H9 (cell line): ENCODE measurements at regions not wholly inside any gene's neighbourhood (a gene's known extent, or its start where the extent isn't known, plus 50 kb on each side); places are given as distances from the start of the nearest gene placed in this dataset.

Experiments used
- DNase-seq: peaks from one replicate; pipeline ENCODE4 v3.0.0-alpha.2; 2017
- H2AFZ ChIP-seq: one replicate; pipeline ENCODE4 v1.6.1; 2013; ENCODE audit warnings: mild to moderate bottlenecking, low read length, control low read depth, moderate library complexity
- H2AK5ac ChIP-seq: 2 replicates; pipeline ENCODE4 v1.6.1; 2013; ENCODE audit warnings: low read length, control low read depth, mixed read lengths; ENCODE audit not compliant: insufficient read length
- H2BK120ac ChIP-seq: one replicate; pipeline ENCODE4 v1.6.1; 2013; ENCODE audit warnings: low read depth, mild to moderate bottlenecking, low read length, control low read depth, inconsistent platforms; ENCODE audit not compliant: poor library complexity, severe bottlenecking
- H2BK12ac ChIP-seq: 2 replicates; pipeline ENCODE4 v1.6.1; 2013; ENCODE audit warnings: low read length, control low read depth, mixed read lengths, low read depth; ENCODE audit not compliant: insufficient read length
- H2BK15ac ChIP-seq: 2 replicates; pipeline ENCODE4 v1.6.1; 2013; ENCODE audit warnings: low read depth, low read length, control low read depth
- H2BK20ac ChIP-seq: one replicate; pipeline ENCODE4 v1.6.1; 2013; ENCODE audit warnings: low read depth, mild to moderate bottlenecking, low read length, control low read depth, inconsistent platforms; ENCODE audit not compliant: poor library complexity, severe bottlenecking
- H2BK5ac ChIP-seq: 2 replicates; pipeline ENCODE4 v1.6.1; 2013; ENCODE audit warnings: low read length, control low read depth, mixed read lengths; ENCODE audit not compliant: insufficient read length
- H3K14ac ChIP-seq: 2 replicates; pipeline ENCODE4 v1.6.1; 2013; ENCODE audit warnings: low read length, control low read depth; ENCODE audit not compliant: insufficient read depth
- H3K18ac ChIP-seq: 2 replicates; pipeline ENCODE4 v1.6.1; 2013; ENCODE audit warnings: low read depth, mild to moderate bottlenecking, mixed read lengths, low read length, control low read depth; ENCODE audit not compliant: insufficient read length
- H3K23ac ChIP-seq: 2 replicates; pipeline ENCODE4 v1.6.1; 2013; ENCODE audit warnings: low read length, control low read depth, mixed read lengths, low read depth; ENCODE audit not compliant: insufficient read length
- H3K23me2 ChIP-seq: 2 replicates; pipeline ENCODE4 v1.6.1; 2013; ENCODE audit warnings: low read depth, mild to moderate bottlenecking, mixed read lengths, low read length, control low read depth; ENCODE audit not compliant: insufficient read length, poor library complexity, severe bottlenecking
- H3K27ac ChIP-seq: 2 replicates; pipeline ENCODE4 v1.5.1; 2013; ENCODE audit warnings: low read length, control low read depth, mixed read lengths, low read depth; ENCODE audit not compliant: insufficient read length
- H3K27me3 ChIP-seq: 2 replicates; pipeline ENCODE4 v1.6.1; 2013; ENCODE audit warnings: low read length, control low read depth, inconsistent platforms; ENCODE audit not compliant: insufficient read depth
- H3K4ac ChIP-seq: 2 replicates; pipeline ENCODE4 v1.6.1; 2013; ENCODE audit warnings: low read depth, mild to moderate bottlenecking, control low read depth, inconsistent platforms, low read length, moderate library complexity
- H3K4me1 ChIP-seq: 2 replicates; pipeline ENCODE4 v1.6.1; 2013; ENCODE audit warnings: low read length, control low read depth, inconsistent platforms; ENCODE audit not compliant: insufficient read depth
- H3K4me2 ChIP-seq: 2 replicates; pipeline ENCODE4 v1.6.1; 2013; ENCODE audit warnings: low read length, control low read depth, mixed read lengths; ENCODE audit not compliant: insufficient read length, insufficient read depth
- H3K56ac ChIP-seq: 2 replicates; pipeline ENCODE4 v1.6.1; 2013; ENCODE audit warnings: low read depth, mild to moderate bottlenecking, mixed read lengths, low read length, control low read depth; ENCODE audit not compliant: insufficient read length
- H3K79me1 ChIP-seq: 2 replicates; pipeline ENCODE4 v1.6.1; 2013; ENCODE audit warnings: low read depth, mild to moderate bottlenecking, moderate library complexity, low read length, control low read depth, inconsistent platforms; ENCODE audit not compliant: insufficient read depth, poor library complexity, severe bottlenecking
- H3K79me2 ChIP-seq: 2 replicates; pipeline ENCODE4 v1.6.1; 2013; ENCODE audit warnings: low read length, control low read depth, inconsistent platforms; ENCODE audit not compliant: insufficient read depth
- H3K9ac ChIP-seq: 2 replicates; pipeline ENCODE4 v1.6.1; 2013; ENCODE audit warnings: low read length, control low read depth, mixed read lengths; ENCODE audit not compliant: insufficient read length; ENCODE audit errors: extremely low read depth
- H3K9me3 ChIP-seq: one replicate; pipeline ENCODE4 v1.6.1; 2013; ENCODE audit warnings: low read depth, low read length, inconsistent platforms; ENCODE audit not compliant: control insufficient read depth
- H3T11ph ChIP-seq: one replicate; pipeline ENCODE4 v1.6.1; 2013; ENCODE audit warnings: mild to moderate bottlenecking, low read length, control low read depth, inconsistent platforms
- H4K20me1 ChIP-seq: one replicate; pipeline ENCODE4 v1.6.1; 2013; ENCODE audit not compliant: control insufficient read depth, insufficient read length, insufficient read depth
- H4K5ac ChIP-seq: 2 replicates; pipeline ENCODE4 v1.6.1; 2013; ENCODE audit warnings: low read depth, mild to moderate bottlenecking, mixed read lengths, low read length, control low read depth; ENCODE audit not compliant: insufficient read length
- H4K8ac ChIP-seq: replicated peaks from 2 replicates; pipeline ENCODE4 v1.6.1; 2013; ENCODE audit warnings: low read length, control low read depth, mixed read lengths, low read depth; ENCODE audit not compliant: insufficient read length
- H4K91ac ChIP-seq: 2 replicates; pipeline ENCODE4 v1.6.1; 2013; ENCODE audit warnings: low read depth, mild to moderate bottlenecking, moderate library complexity, mixed read lengths, low read length, control low read depth; ENCODE audit not compliant: insufficient read length
- H3K27ac Mint-ChIP-seq, 3 experiments: 2 replicates in 2 of 3; 3 replicates in 1 of 3; pipeline ENCODE4 v1.8.0; 2020 to 2021; ENCODE audit warnings: mixed read lengths in 3 of 3, mild to moderate bottlenecking in 1 of 3, moderate library complexity in 1 of 3
- H3K27me3 Mint-ChIP-seq: 2 replicates; pipeline ENCODE4 v1.8.0; 2021; ENCODE audit warnings: low read depth, mild to moderate bottlenecking, moderate library complexity, mixed read lengths
- H3K36me3 Mint-ChIP-seq, 3 experiments: 2 replicates in 2 of 3; 3 replicates in 1 of 3; pipeline ENCODE4 v1.8.0; 2020 to 2021; ENCODE audit warnings: low read depth in 3 of 3, mixed read lengths in 3 of 3; ENCODE audit not compliant: insufficient read depth in 1 of 3
- H3K4me1 Mint-ChIP-seq, 2 experiments: 2 replicates each; pipeline ENCODE4 v1.8.0; 2020; ENCODE audit warnings: mixed read lengths in 2 of 2
- H3K4me3 Mint-ChIP-seq, 2 experiments: 2 replicates in 1 of 2; 3 replicates in 1 of 2; pipeline ENCODE4 v1.8.0; 2020 to 2021; ENCODE audit warnings: mild to moderate bottlenecking in 2 of 2, mixed read lengths in 2 of 2, moderate library complexity in 1 of 2
- H3K9me3 Mint-ChIP-seq, 2 experiments: 2 replicates in 1 of 2; 3 replicates in 1 of 2; pipeline ENCODE4 v1.8.0; 2020; ENCODE audit warnings: mild to moderate bottlenecking in 2 of 2, mixed read lengths in 2 of 2, moderate library complexity in 1 of 2
- CTCF ChIP-seq: fragments of 200-600 bp; sonication (generic); conservative IDR thresholded peaks from 3 replicates; pipeline ENCODE4 v1.8.0; 2021; ENCODE audit warnings: antibody characterized with exemption, mild to moderate bottlenecking
- WGBS: extraction: QIAGEN DNeasy Blood & Tissue Kit; methylation state at CpG from one replicate; pipeline ENCODE4 v1.1.7; 2013; ENCODE audit warnings: missing lambda C conversion rate, low lambda C conversion rate, mixed read lengths; ENCODE audit not compliant: insufficient read length; ENCODE audit errors: extremely low coverage; 5-methylcytosine and 5-hydroxymethylcytosine counted together

- Histone ChIP-seq H3K4me1 (no peaks in the 10 kb centered on the region), H2BK15ac (no peak overlapping the region), H4K5ac (no peak overlapping the region), H4K20me1 (no peaks in the 10 kb centered on the region), H3K79me2 (no peaks in the 10 kb centered on the region), H3K9ac (no peak overlapping the region), H2BK120ac (no peak overlapping the region), H3K56ac (no peak overlapping the region), H3K18ac (no peak overlapping the region), H3K27me3 (no peaks in the 10 kb centered on the region), H3K4me2 (peak overlapping the region; percentile 44), H3K4ac (no peak overlapping the region), H3K79me1 (no peaks in the 10 kb centered on the region), H2BK12ac (no peak overlapping the region), H3K27ac (peak overlapping the region; percentile 19), H3K14ac (no peak overlapping the region), H2AK5ac (no peak overlapping the region), H2BK20ac (no peak overlapping the region), H3T11ph (no peak overlapping the region), H3K9me3 (no peaks in the 10 kb centered on the region), H2BK5ac (no peak overlapping the region), H3K23me2 (peaks cover 3% of the 10 kb centered on the region), H3K23ac (no peak overlapping the region), H4K91ac (no peak overlapping the region), H4K8ac (no peak overlapping the region), H2AFZ (peak overlapping the region; percentile 25)
- Mint-ChIP-seq H3K4me1 (peaks cover 25 to 30% of the 10 kb centered on the region in 2 experiments), H3K27me3 (no peaks in the 10 kb centered on the region; the same call in 1 of the 2 replicates), H3K27ac (peak overlapping the region in 1 of 3 experiments; percentile 5; a peak in 3 of 7 replicates), H3K36me3 (no peaks in the 10 kb centered on the region), H3K4me3 (peak overlapping the region; percentile 0 to 11; a peak in 3 of 5 replicates), H3K9me3 (no peaks in the 10 kb centered on the region; a peak in 1 of 5 replicates)
- WGBS, result no CpG with 5 or more reads among the region's 6 CpGs
- TF ChIP-seq CTCF, result no peak
- no peak for DNase-seq
Measured at GRCh38 chr12:118813778-118814357, 167.5 kb upstream of the SRRM4 start.
